ENCODE measurements at regions not wholly inside any gene's neighbourhood (a gene's known extent, or its start where the extent isn't known, plus 50 kb on each side); places are given as distances from the start of the nearest gene placed in this dataset.

GRCh38 chr16:65334081-65334480 lies 212.2 kb upstream of the CDH11 start:
- TF ChIP-seq SMC3 (IDR thresholded peaks at IDR 0.05; ENCODE audit: low read length) (no peak), TOE1 (CRISPR knock-in tag; IDR thresholded peaks at IDR 0.05) (no peak), GATAD2A (CRISPR knock-in tag; IDR thresholded peaks at IDR 0.05) (no peak), ZBTB4 (CRISPR knock-in tag; IDR thresholded peaks at IDR 0.05; ENCODE audit: borderline replicate concordance) (no peak), ZNF263 (CRISPR knock-in tag; IDR thresholded peaks at IDR 0.05) (no peak), ZNF646 (CRISPR knock-in tag; IDR thresholded peaks at IDR 0.05) (no peak), GTF2F1 (IDR thresholded peaks at IDR 0.05; ENCODE audit: low read length) (no peak), IRX3 (CRISPR knock-in tag; IDR thresholded peaks at IDR 0.05; ENCODE audit: borderline replicate concordance, low read depth) (no peak), PBX2 (CRISPR knock-in tag; IDR thresholded peaks at IDR 0.05) (no peak), MAFK (conservative IDR thresholded peaks at IDR 0.05 in 1 of 2, IDR thresholded peaks at IDR 0.05 in 1 of 2; ENCODE audit: low read length in 2 of 2) (no peak), STAT6 (CRISPR knock-in tag; IDR thresholded peaks at IDR 0.05; ENCODE audit: borderline replicate concordance) (no peak)
- TF ChIP-seq, protein P1, sequence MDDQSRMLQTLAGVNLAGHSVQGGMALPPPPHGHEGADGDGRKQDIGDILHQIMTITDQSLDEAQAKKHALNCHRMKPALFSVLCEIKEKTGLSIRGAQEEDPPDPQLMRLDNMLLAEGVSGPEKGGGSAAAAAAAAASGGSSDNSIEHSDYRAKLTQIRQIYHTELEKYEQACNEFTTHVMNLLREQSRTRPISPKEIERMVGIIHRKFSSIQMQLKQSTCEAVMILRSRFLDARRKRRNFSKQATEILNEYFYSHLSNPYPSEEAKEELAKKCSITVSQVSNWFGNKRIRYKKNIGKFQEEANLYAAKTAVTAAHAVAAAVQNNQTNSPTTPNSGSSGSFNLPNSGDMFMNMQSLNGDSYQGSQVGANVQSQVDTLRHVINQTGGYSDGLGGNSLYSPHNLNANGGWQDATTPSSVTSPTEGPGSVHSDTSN (CRISPR knock-in tag; IDR thresholded peaks at IDR 0.05; ENCODE audit: borderline replicate concordance) = no peak
